Hepatocyte (in vitro differentiated cells): ENCODE measurements at regions not wholly inside any gene's neighbourhood (a gene's known extent, or its start where the extent isn't known, plus 50 kb on each side); places are given as distances from the start of the nearest gene placed in this dataset.
A peak's percentile ranks its signal among the peaks of the same experiment; 100 is the strongest.

ENCODE experiments used
- DNase-seq: peaks from one replicate; pipeline ENCODE4 v3.0.0-alpha.2; 2016; ENCODE audit warnings: low spot score
- H2AFZ ChIP-seq: fragments of 200-600 bp; sonication (generic); 2 replicates; pipeline ENCODE4 v1.6.0; 2016; ENCODE audit warnings: antibody characterized with exemption, mild to moderate bottlenecking
- H3K27ac ChIP-seq: fragments of 200-600 bp; sonication (generic); 2 replicates; pipeline ENCODE4 v1.5.1; 2016; ENCODE audit warnings: mild to moderate bottlenecking
- H3K27me3 ChIP-seq: fragments of 200-600 bp; sonication (generic); 2 replicates; pipeline ENCODE4 v1.6.1; 2016
- H3K36me3 ChIP-seq: fragments of 200-600 bp; sonication (generic); replicated peaks from 2 replicates; pipeline ENCODE4 v1.5.1; 2016; ENCODE audit warnings: low read depth; ENCODE audit not compliant: insufficient read depth
- H3K4me1 ChIP-seq: fragments of 200-600 bp; sonication (generic); 2 replicates; pipeline ENCODE4 v1.5.1; 2016; ENCODE audit warnings: mild to moderate bottlenecking, moderate library complexity; ENCODE audit not compliant: insufficient read depth
- H3K4me2 ChIP-seq: fragments of 200-600 bp; sonication (generic); 2 replicates; pipeline ENCODE4 v1.6.0; 2016
- H3K4me3 ChIP-seq: fragments of 200-600 bp; sonication (generic); 2 replicates; pipeline ENCODE4 v1.5.1; 2016; ENCODE audit warnings: mild to moderate bottlenecking
- H3K79me2 ChIP-seq: fragments of 200-600 bp; sonication (generic); 2 replicates; pipeline ENCODE4 v1.6.0; 2017; ENCODE audit warnings: mild to moderate bottlenecking
- H3K9me2 ChIP-seq: fragments of 200-600 bp; sonication (generic); replicated peaks from 2 replicates; pipeline ENCODE4 v1.6.0; 2017; ENCODE audit warnings: mild to moderate bottlenecking; ENCODE audit not compliant: insufficient read depth
- H3K9me3 ChIP-seq: fragments of 200-600 bp; sonication (generic); 2 replicates; pipeline ENCODE4 v1.5.1; 2016; ENCODE audit warnings: low read depth, mild to moderate bottlenecking
- H4K20me1 ChIP-seq: fragments of 200-600 bp; sonication (generic); 2 replicates; pipeline ENCODE4 v1.6.0; 2016; ENCODE audit warnings: mild to moderate bottlenecking; ENCODE audit not compliant: insufficient read depth, poor library complexity, severe bottlenecking
- CTCF ChIP-seq: fragments of 200-600 bp; sonication (generic); IDR thresholded peaks from 2 replicates; pipeline ENCODE4 v1.5.1; 2016; ENCODE audit warnings: antibody characterized with exemption, mild to moderate bottlenecking; ENCODE audit not compliant: poor library complexity
- EZH2 ChIP-seq: fragments of 200-600 bp; sonication (generic); IDR thresholded peaks from 2 replicates; pipeline ENCODE4 v1.6.1; 2016; ENCODE audit warnings: antibody characterized with exemption, mild to moderate bottlenecking, borderline replicate concordance
- EZH2phosphoT487 ChIP-seq: fragments of 200-600 bp; sonication (generic); IDR thresholded peaks from one replicate; pipeline ENCODE4 v1.6.1; 2018; ENCODE audit warnings: antibody characterized with exemption, mild to moderate bottlenecking, low read depth, moderate library complexity; ENCODE audit not compliant: unreplicated experiment, severe bottlenecking
- WGBS: methylation state at CpG from one replicate; pipeline ENCODE4 v1.1.6; 2016; ENCODE audit warnings: low lambda C conversion rate; ENCODE audit errors: missing lambda C conversion rate; 5-methylcytosine and 5-hydroxymethylcytosine counted together

GRCh38 chrX:69313617-69314290 is 148.5 kb upstream of the PJA1 start:
- Histone ChIP-seq H3K4me1 (peaks cover 15% of the 10 kb centered on the region), H3K9me2 (no peaks in the 10 kb centered on the region), H3K4me2 (no peak overlapping the region), H3K9me3 (no peaks in the 10 kb centered on the region), H3K4me3 (no peak overlapping the region), H3K79me2 (no peaks in the 10 kb centered on the region), H3K27me3 (no peaks in the 10 kb centered on the region), H4K20me1 (no peaks in the 10 kb centered on the region), H3K27ac (no peak overlapping the region), H2AFZ (no peak overlapping the region), H3K36me3 (no peaks in the 10 kb centered on the region)
- DNase-seq: no peak
- 72% methylated on average over 6 of the region's 6 CpGs for WGBS
- TF ChIP-seq CTCF (no peak), EZH2phosphoT487 (no peak), EZH2 (no peak)

DNA sequence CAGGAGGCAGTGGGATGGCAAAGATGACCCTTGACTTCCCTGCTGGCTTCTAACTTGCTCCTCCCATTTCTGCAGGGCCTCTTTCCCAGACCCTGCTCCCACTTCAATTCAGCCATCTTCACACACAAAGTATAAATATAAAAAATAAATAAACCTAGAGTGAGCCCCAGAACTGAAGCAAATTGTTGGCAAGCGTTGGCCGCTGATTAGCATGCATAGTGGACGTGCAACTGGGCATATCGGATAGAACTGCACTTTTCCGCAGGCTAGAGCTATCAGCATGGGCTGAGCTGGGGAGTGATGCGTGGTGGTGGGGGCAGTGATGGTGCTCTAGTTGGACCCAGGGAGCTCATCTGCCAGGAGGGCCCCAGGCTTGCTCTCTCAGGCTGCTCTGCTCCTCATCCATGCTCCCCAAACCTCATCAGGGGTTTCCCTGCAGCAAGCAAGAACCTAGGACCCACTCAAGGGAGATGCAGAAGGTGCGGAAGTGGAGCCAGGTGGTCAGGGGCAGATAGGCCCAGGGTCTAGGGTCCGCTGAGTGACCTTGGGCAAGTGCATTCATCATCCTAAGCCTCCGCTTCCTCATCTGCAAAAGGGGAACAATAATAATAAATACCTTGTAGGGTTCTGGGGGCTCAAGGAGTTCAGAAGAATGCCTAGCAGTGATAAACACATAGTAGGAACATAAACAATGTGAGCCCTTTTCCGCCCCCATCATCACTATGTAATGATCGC is 146.8 kb upstream of the PJA1 start:
- no peaks in the 10 kb centered on the region for H3K79me2 ChIP-seq
- H3K4me1 ChIP-seq: peaks cover 19% of the 10 kb centered on the region
- H2AFZ ChIP-seq: no peak overlapping the region
- 85% methylated on average over 11 of the region's 11 CpGs for WGBS
- no peaks in the 10 kb centered on the region for H3K9me3 ChIP-seq
- H3K36me3 ChIP-seq: no peaks in the 10 kb centered on the region
- TF ChIP-seq CTCF (no peak), EZH2 (no peak), EZH2phosphoT487 (no peak)
- DNase-seq: no peak
- no peak overlapping the region for H3K4me2 ChIP-seq
- no peaks in the 10 kb centered on the region for H3K9me2 ChIP-seq
- H3K27me3 ChIP-seq: no peaks in the 10 kb centered on the region
- no peak overlapping the region for H3K4me3 ChIP-seq
- H4K20me1 ChIP-seq: no peaks in the 10 kb centered on the region
- no peak overlapping the region for H3K27ac ChIP-seq

DNA sequence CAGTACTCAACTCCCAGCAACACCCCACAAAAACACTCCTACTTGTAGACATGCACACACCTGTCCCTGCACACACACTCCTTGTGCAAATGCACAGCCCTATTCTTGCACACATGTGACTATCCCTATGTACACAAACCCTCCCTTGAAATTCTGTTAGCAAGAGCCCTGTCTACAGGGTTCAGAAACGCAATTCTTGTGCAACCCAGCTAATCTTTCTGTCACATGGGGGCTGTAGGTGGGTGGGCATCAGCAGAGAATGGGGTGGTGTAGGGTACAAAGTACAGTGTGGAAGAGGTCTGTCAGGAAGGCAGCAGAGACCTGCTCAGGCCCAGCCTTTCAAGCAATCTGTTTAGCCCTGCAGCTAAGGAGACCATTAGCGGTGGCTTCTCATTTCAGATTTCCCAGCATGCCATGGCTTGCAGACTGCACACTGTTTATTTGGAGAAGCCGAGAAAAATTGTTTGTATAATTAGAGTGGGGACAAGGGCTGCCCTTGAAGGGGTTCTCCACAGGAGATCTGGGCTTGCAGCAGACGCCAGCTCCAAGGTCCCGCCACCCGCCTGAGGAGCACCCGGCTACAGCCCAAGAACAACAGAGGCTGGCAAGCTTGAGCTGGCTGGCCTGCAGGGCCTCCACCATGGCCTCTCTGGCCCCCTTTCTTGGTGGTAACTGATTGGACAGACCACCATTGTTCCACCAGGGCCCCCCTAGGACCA is 144.0 kb upstream of the PJA1 start:
- WGBS: 67% methylated on average over 7 of the region's 7 CpGs

More for the DNA sequence above, 144.0 kb upstream of the PJA1 start:
- DNase-seq: peak; percentile 51
- no peak for TF ChIP-seq EZH2
- no peak for TF ChIP-seq CTCF
- TF ChIP-seq EZH2phosphoT487: no peak
- Histone ChIP-seq H3K36me3 (no peaks in the 10 kb centered on the region), H4K20me1 (no peaks in the 10 kb centered on the region), H2AFZ (no peak overlapping the region), H3K9me2 (no peaks in the 10 kb centered on the region), H3K9me3 (no peaks in the 10 kb centered on the region), H3K4me1 (peaks cover 10% of the 10 kb centered on the region), H3K27me3 (no peaks in the 10 kb centered on the region), H3K4me2 (peak overlapping the region; percentile 5), H3K27ac (peak overlapping the region; percentile 86), H3K4me3 (no peak overlapping the region), H3K79me2 (no peaks in the 10 kb centered on the region)
